SIG-M5 treated with dmso at 0.1 percent for 504 hours (cell line): ENCODE measurements at regions not wholly inside any gene's neighbourhood (a gene's known extent, or its start where the extent isn't known, plus 50 kb on each side); places are given as distances from the start of the nearest gene placed in this dataset.
"Not testable (repeated sequence)": the region's sequence is repeated elsewhere in the genome, so short reads cannot be mapped to it uniquely, and the experiment has no call there.

ENCODE experiments used
- DNase-seq: peaks from one replicate; lab custom pipeline; 2025; ENCODE audit not compliant: unreplicated experiment; lab: John Stamatoyannopoulos, UW

- no peak for DNase-seq
These were observed 60.3 kb downstream of the CHRD start for GRCh38 chr3:184440151-184440550.

- DNase-seq, result no peak
These were observed 61.5 kb downstream of the CHRD start for GRCh38 chr3:184441202-184441900.

- peak; percentile 66 for DNase-seq
These were observed 63.5 kb downstream of the CHRD start for GRCh38 chr3:184443364-184443763.

GRCh38 chr3:184443831-184444230 lies 64.0 kb downstream of the CHRD start:
- peak; percentile 42 for DNase-seq

- DNase-seq, result peak; percentile 33
These were observed 68.7 kb downstream of the CHRD start for GRCh38 chr3:184448321-184449160.

- no peak for DNase-seq
These were observed 69.3 kb downstream of the CHRD start for GRCh38 chr3:184449161-184449515.

- DNase-seq, result no peak
These were observed 70.7 kb downstream of the CHRD start for GRCh38 chr3:184450547-184450946.

- DNase-seq, result no peak
These were observed 73.4 kb downstream of the CHRD start for GRCh38 chr3:184453296-184453695.

- DNase-seq, result no peak
These were observed 76.1 kb downstream of the CHRD start for GRCh38 chr3:184455991-184456390.

- no peak for DNase-seq
These were observed 76.6 kb downstream of the CHRD start for GRCh38 chr3:184456476-184456875.

- DNase-seq, result no peak
These were observed 77.5 kb downstream of the CHRD start for GRCh38 chr3:184457329-184457728.

GRCh38 chr3:184457784-184458377 lies 78.0 kb downstream of the CHRD start:
- DNase-seq, result not testable (repeated sequence)

- DNase-seq, result no peak
These were observed 79.5 kb downstream of the CHRD start for GRCh38 chr3:184459355-184459754.

GRCh38 chr3:184460276-184460675 lies 80.4 kb downstream of the CHRD start:
- DNase-seq, result no peak

- DNase-seq, result no peak
These were observed 81.4 kb downstream of the CHRD start for GRCh38 chr3:184461219-184461618.

- DNase-seq, result no peak
These were observed 86.1 kb downstream of the CHRD start for GRCh38 chr3:184465883-184466412.

- no peak for DNase-seq
These were observed 86.6 kb downstream of the CHRD start for GRCh38 chr3:184466413-184466960.

- no peak for DNase-seq
These were observed 87.3 kb downstream of the CHRD start for GRCh38 chr3:184467171-184467570.

GRCh38 chr3:184470551-184470950 lies 90.7 kb downstream of the CHRD start:
- DNase-seq, result no peak

GRCh38 chr3:184471439-184471838 lies 90.1 kb upstream of the EPHB3 start:
- DNase-seq, result no peak

- DNase-seq, result no peak
These were observed 88.7 kb upstream of the EPHB3 start for GRCh38 chr3:184472723-184473428.
